A673 (cell line): ENCODE measurements at regions not wholly inside any gene's neighbourhood (a gene's known extent, or its start where the extent isn't known, plus 50 kb on each side); places are given as distances from the start of the nearest gene placed in this dataset.

Experiments
- BruUV-seq: library from RNA; stranded (reverse); fragments of 400-500 nt; replicated peaks from 2 replicates; lab custom pipeline; 2021; lab: Mats Ljungman, UMichigan
- CTCF ChIA-PET: fragments of 300-600 bp; sonication (Branson Sonifier 250); formaldehyde crosslinking; loops from one replicate; lab custom pipeline; 2022; ENCODE audit warnings: antibody characterized with exemption; lab: Charles Lee
- POLR2A ChIA-PET: fragments of 300-600 bp; sonication (Branson Sonifier 250); formaldehyde crosslinking; loops from one replicate; lab custom pipeline; 2022; ENCODE audit warnings: antibody characterized with exemption; ENCODE audit not compliant: low non-redundant PET; lab: Charles Lee
- DNase-seq: peaks from one replicate; pipeline ENCODE4 v3.0.0-alpha.2; 2015; ENCODE audit warnings: low spot score
- H3K27ac ChIP-seq: fragments of 200-600 bp; sonication (generic); 2 replicates; pipeline ENCODE4 v1.5.1; 2016; ENCODE audit warnings: mixed run types, low read depth, mild to moderate bottlenecking, mixed read lengths, antibody characterized with exemption, low read length; ENCODE audit not compliant: poor library complexity, severe bottlenecking
- H3K27me3 ChIP-seq: fragments of 200-600 bp; sonication (generic); replicated peaks from 2 replicates; pipeline ENCODE4 v1.6.1; 2017; ENCODE audit warnings: mixed run types, low read depth, mild to moderate bottlenecking, mixed read lengths, antibody characterized with exemption, low read length; ENCODE audit not compliant: insufficient read depth, poor library complexity
- H3K36me3 ChIP-seq: fragments of 200-600 bp; sonication (generic); 2 replicates; pipeline ENCODE4 v1.6.1; 2016; ENCODE audit warnings: mixed run types, mild to moderate bottlenecking, mixed read lengths, antibody characterized with exemption, low read length; ENCODE audit not compliant: insufficient read depth, poor library complexity, severe bottlenecking
- H3K4me1 ChIP-seq: fragments of 200-600 bp; sonication (generic); 2 replicates; pipeline ENCODE4 v1.6.1; 2017; ENCODE audit warnings: mixed run types, mild to moderate bottlenecking, mixed read lengths, antibody characterized with exemption, low read length; ENCODE audit not compliant: insufficient read depth, poor library complexity, severe bottlenecking
- H3K4me3 ChIP-seq: fragments of 200-600 bp; sonication (generic); 2 replicates; pipeline ENCODE4 v1.5.1; 2016; ENCODE audit warnings: low read depth, mixed run types, mild to moderate bottlenecking, mixed read lengths, low read length; ENCODE audit not compliant: poor library complexity, severe bottlenecking
- H3K9me3 ChIP-seq: fragments of 200-600 bp; sonication (generic); 2 replicates; pipeline ENCODE4 v1.6.1; 2016; ENCODE audit warnings: mixed run types, low read depth, mild to moderate bottlenecking, mixed read lengths, antibody characterized with exemption, low read length; ENCODE audit not compliant: poor library complexity, severe bottlenecking
- EZH2 ChIP-seq: fragments of 200-600 bp; sonication (generic); IDR thresholded peaks from 2 replicates; pipeline ENCODE4 v1.6.1; 2017; ENCODE audit warnings: borderline replicate concordance, low read depth, mild to moderate bottlenecking, mixed read lengths, antibody characterized with exemption, low read length; ENCODE audit not compliant: poor library complexity, severe bottlenecking
- intact Hi-C: fragments of 100-400 bp; cut with micrococcal nuclease; formaldehyde crosslinking; loops from one replicate; pipeline ENCODE4 v1.10.0; 2022; ENCODE audit not compliant: unreplicated experiment
- TF ChIP-seq, protein P1 (sequence below): fragments of 300-800, 200-600 bp; sonication (generic); conservative IDR thresholded peaks from 2 replicates; pipeline ENCODE4 v1.5.1; 2017; ENCODE audit warnings: low read depth, mild to moderate bottlenecking, antibody characterized with exemption, low read length, moderate library complexity, mixed read lengths

DNA sequence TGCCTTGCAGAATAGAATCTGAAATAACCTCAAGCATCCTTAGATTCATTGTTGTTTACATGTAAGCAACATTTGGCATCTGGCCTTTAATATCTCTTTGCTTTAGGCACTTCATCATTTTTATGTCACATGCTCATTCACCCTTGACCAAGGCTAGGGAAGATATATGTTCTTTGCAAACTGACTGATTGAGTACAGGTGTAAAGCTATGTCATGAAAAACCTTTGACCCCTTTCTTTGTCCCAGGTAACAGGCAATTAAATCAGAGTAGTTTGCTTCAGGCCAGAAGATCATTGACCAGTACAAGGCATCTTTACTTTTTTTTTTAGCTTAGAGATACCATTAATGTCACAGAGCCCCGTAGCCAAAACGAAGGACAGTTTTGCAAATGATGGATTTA is 520.6 kb downstream of the STK39 start:
- no peak overlapping the region for H3K27ac ChIP-seq
- no peaks in the 10 kb centered on the region for H3K4me1 ChIP-seq
- H3K36me3 ChIP-seq = no peaks in the 10 kb centered on the region
- intact Hi-C loops = no loop called here
- no peaks in the 10 kb centered on the region for H3K9me3 ChIP-seq
- TF ChIP-seq, protein P1, sequence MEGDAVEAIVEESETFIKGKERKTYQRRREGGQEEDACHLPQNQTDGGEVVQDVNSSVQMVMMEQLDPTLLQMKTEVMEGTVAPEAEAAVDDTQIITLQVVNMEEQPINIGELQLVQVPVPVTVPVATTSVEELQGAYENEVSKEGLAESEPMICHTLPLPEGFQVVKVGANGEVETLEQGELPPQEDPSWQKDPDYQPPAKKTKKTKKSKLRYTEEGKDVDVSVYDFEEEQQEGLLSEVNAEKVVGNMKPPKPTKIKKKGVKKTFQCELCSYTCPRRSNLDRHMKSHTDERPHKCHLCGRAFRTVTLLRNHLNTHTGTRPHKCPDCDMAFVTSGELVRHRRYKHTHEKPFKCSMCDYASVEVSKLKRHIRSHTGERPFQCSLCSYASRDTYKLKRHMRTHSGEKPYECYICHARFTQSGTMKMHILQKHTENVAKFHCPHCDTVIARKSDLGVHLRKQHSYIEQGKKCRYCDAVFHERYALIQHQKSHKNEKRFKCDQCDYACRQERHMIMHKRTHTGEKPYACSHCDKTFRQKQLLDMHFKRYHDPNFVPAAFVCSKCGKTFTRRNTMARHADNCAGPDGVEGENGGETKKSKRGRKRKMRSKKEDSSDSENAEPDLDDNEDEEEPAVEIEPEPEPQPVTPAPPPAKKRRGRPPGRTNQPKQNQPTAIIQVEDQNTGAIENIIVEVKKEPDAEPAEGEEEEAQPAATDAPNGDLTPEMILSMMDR = no peak
- TF ChIP-seq EZH2 = no peak
- H3K27me3 ChIP-seq = no peaks in the 10 kb centered on the region
- DNase-seq = no peak
- no TSS peak for BruUV-seq
- ChIA-PET POLR2A (no interaction called here), CTCF (no interaction called here)
- H3K4me3 ChIP-seq = no peak overlapping the region

DNA sequence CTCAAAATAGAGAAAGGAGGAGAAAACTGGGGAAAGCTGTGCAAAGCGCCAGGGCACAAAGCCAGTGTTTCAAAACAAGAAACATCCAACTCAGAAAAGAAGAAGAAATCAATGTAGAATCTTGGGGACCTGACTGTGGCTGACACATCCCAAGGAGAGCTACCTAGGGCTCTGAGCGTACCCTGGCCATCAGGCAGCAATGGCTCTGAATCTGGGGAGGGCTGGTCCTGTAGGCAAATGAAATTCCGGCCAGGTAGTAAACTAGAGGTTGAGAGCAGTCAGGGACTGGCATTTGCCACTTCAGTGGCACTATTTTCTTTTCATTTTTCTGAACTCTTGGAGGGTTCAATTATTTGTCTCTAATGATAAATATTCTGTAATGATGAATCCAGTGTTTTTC is 525.8 kb downstream of the STK39 start:
- CTCF ChIA-PET = no interaction called here
- intact Hi-C loops = no loop called here
- POLR2A ChIA-PET = no interaction called here

DNA sequence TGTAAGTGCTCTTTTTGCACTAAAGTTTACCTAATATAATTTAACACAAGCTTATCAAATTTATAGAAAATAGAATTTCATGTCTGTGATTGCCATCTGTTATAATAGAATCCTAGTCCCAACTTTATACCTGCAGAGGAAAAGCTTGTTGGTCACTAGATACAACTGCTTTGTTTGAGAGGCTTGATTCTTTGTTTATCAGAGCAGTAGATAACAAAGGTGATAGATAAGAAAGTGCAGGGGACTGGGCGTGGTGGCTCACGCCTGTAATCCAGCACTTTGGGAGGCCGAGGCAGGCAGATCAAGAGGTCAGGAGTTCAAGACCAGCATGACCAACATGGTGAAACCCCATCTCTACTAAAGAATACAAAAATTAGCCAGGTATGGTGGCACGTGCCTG is 528.0 kb downstream of the STK39 start:
- no peaks in the 10 kb centered on the region for H3K9me3 ChIP-seq
- POLR2A ChIA-PET = no interaction called here
- no peaks in the 10 kb centered on the region for H3K4me1 ChIP-seq
- no peak overlapping the region for H3K4me3 ChIP-seq
- intact Hi-C loops = no loop called here
- no peaks in the 10 kb centered on the region for H3K27me3 ChIP-seq
- DNase-seq = no peak
- CTCF ChIA-PET = no interaction called here
- TF ChIP-seq EZH2 = no peak
- TF ChIP-seq, protein P1 = no peak
- BruUV-seq = no TSS peak
- no peak overlapping the region for H3K27ac ChIP-seq
- H3K36me3 ChIP-seq = no peaks in the 10 kb centered on the region

More for the DNA sequence above, 525.8 kb downstream of the STK39 start:
- Histone ChIP-seq H3K27ac (no peak overlapping the region), H3K4me1 (no peaks in the 10 kb centered on the region), H3K9me3 (no peaks in the 10 kb centered on the region), H3K4me3 (no peak overlapping the region), H3K36me3 (no peaks in the 10 kb centered on the region), H3K27me3 (no peaks in the 10 kb centered on the region)
- no TSS peak for BruUV-seq
- TF ChIP-seq, protein P1 = no peak
- TF ChIP-seq EZH2 = no peak
- DNase-seq = no peak
